HCT116 (cell line): ENCODE measurements at regions not wholly inside any gene's neighbourhood (a gene's known extent, or its start where the extent isn't known, plus 50 kb on each side); places are given as distances from the start of the nearest gene placed in this dataset.

Experiments
- ATAC-seq: fragments of 200-7000 bp; cut with Tn5 transposase; 2 replicates; pipeline ENCODE4 v1.9.1; 2020; ENCODE audit warnings: mild to moderate bottlenecking, moderate library complexity
- BruUV-seq: library from RNA; stranded (reverse); fragments of 400-500 nt; replicated peaks from 2 replicates; lab custom pipeline; 2021; lab: Mats Ljungman, UMichigan
- CTCF ChIA-PET: fragments of 300-600 bp; sonication (Branson Sonifier 250); formaldehyde crosslinking; loops from one replicate; lab custom pipeline; 2021; ENCODE audit warnings: antibody characterized with exemption; lab: Charles Lee
- POLR2A ChIA-PET: fragments of 300-600, 350-600 bp; sonication (Branson Sonifier 250); formaldehyde crosslinking; loops from one replicate; lab custom pipeline; 2021; ENCODE audit warnings: antibody characterized with exemption; lab: Charles Lee
- RAD21 ChIA-PET, 2 experiments: fragments of 300-600 bp; sonication (Branson Sonifier 250); formaldehyde crosslinking; loops; one replicate each; lab custom pipeline; 2023; ENCODE audit warnings: low total read pairs in 2 of 2; ENCODE audit not compliant: uncharacterized antibody in 2 of 2, unreplicated experiment in 2 of 2, low non-redundant PET in 1 of 2; lab: Charles Lee
- DNase-seq: peaks from one replicate; pipeline ENCODE4 v3.0.0-alpha.2; 2010; ENCODE audit warnings: low read depth, low spot score
- H2AFZ ChIP-seq: fragments of 200-600 bp; shearing (Covaris generic), sonication (generic); 2 replicates; pipeline ENCODE4 v1.6.1; 2017; ENCODE audit warnings: low read depth, mixed run types, mixed read lengths, antibody characterized with exemption, low read length; ENCODE audit not compliant: poor library complexity, severe bottlenecking
- H3K27ac ChIP-seq: 2 replicates; pipeline ENCODE4 v1.5.1; 2012; ENCODE audit warnings: low read depth, low read length
- H3K27me3 ChIP-seq: fragments of 200-600 bp; sonication (generic); 2 replicates; pipeline ENCODE4 v1.6.1; 2016; ENCODE audit warnings: mixed run types, low read length, mixed read lengths; ENCODE audit not compliant: insufficient read depth
- H3K36me3 ChIP-seq, 2 experiments: fragments of 200-500 bp in 1 of 2; fragments of 200-600 bp in 1 of 2; sonication (Bioruptor generic) in 1 of 2; sonication (generic) in 1 of 2; 2 replicates each; pipeline versions ENCODE4 v1.5.1 to v1.6.1; 2014 to 2016; ENCODE audit warnings: low read length in 2 of 2, inconsistent platforms in 1 of 2, mixed read lengths in 1 of 2, mixed run types in 1 of 2; ENCODE audit not compliant: insufficient read depth in 2 of 2, control insufficient read depth in 1 of 2
- H3K4me1 ChIP-seq, 2 experiments: fragments of 200-600 bp in 1 of 2; sonication (generic) in 1 of 2; 2 replicates each; pipeline versions ENCODE4 v1.5.1 to v1.6.1; 2012 to 2017; ENCODE audit warnings: low read length in 2 of 2, inconsistent platforms in 1 of 2, mild to moderate bottlenecking in 1 of 2, mixed read lengths in 1 of 2, mixed run types in 1 of 2, moderate library complexity in 1 of 2; ENCODE audit not compliant: insufficient read depth in 2 of 2, control insufficient read depth in 1 of 2
- H3K4me2 ChIP-seq: fragments of 200-600 bp; sonication (generic); 2 replicates; pipeline ENCODE4 v1.6.1; 2017; ENCODE audit warnings: mixed run types, low read length, mixed read lengths
- H3K4me3 ChIP-seq, 2 experiments: fragments of 200-600 bp in 1 of 2; sonication (generic) in 1 of 2; replicated peaks in 1 of 2; 2 replicates each; pipeline ENCODE4 v1.5.1; 2011 to 2016; ENCODE audit warnings: low read length in 2 of 2, control low read depth in 1 of 2, low read depth in 1 of 2, mild to moderate bottlenecking in 1 of 2, mixed read lengths in 1 of 2, mixed run types in 1 of 2
- H3K79me2 ChIP-seq: fragments of 200-600 bp; sonication (generic); 2 replicates; pipeline ENCODE4 v1.6.1; 2017; ENCODE audit warnings: mild to moderate bottlenecking, mixed run types, low read length, moderate library complexity, mixed read lengths; ENCODE audit not compliant: insufficient read depth
- H3K9ac ChIP-seq: fragments of 200-600 bp; sonication (generic); 2 replicates; pipeline ENCODE4 v1.6.1; 2016; ENCODE audit warnings: low read length, mixed read lengths
- H3K9me2 ChIP-seq: fragments of 200-600 bp; sonication (generic), shearing (Covaris generic); 2 replicates; pipeline ENCODE4 v1.6.1; 2017; ENCODE audit warnings: mixed run types, mild to moderate bottlenecking, moderate library complexity; ENCODE audit not compliant: insufficient read depth
- H3K9me3 ChIP-seq, 2 experiments: fragments of 200-500 bp in 1 of 2; fragments of 200-600 bp in 1 of 2; sonication (Bioruptor generic) in 1 of 2; sonication (generic) in 1 of 2; 2 replicates each; pipeline ENCODE4 v1.6.1; 2014 to 2017; ENCODE audit warnings: low read length in 2 of 2, mixed read lengths in 2 of 2, inconsistent platforms in 1 of 2, low read depth in 1 of 2, mild to moderate bottlenecking in 1 of 2, mixed run types in 1 of 2, moderate library complexity in 1 of 2; ENCODE audit not compliant: control insufficient read depth in 1 of 2, insufficient read depth in 1 of 2
- H4K20me1 ChIP-seq: fragments of 200-600 bp; sonication (generic), shearing (Covaris generic); 2 replicates; pipeline ENCODE4 v1.6.1; 2017; ENCODE audit warnings: mixed run types, mild to moderate bottlenecking, moderate library complexity; ENCODE audit not compliant: insufficient read depth
- CBX3 ChIP-seq: IDR thresholded peaks from 2 replicates; pipeline ENCODE4 v1.6.1; 2012; ENCODE audit warnings: low read depth
- EGR1 ChIP-seq: IDR thresholded peaks from 2 replicates; pipeline ENCODE4 v1.6.1; 2012; ENCODE audit warnings: low read depth
- ELF1 ChIP-seq: IDR thresholded peaks from 2 replicates; pipeline ENCODE4 v1.6.1; 2012; ENCODE audit warnings: low read depth, borderline replicate concordance
- FOSL1 ChIP-seq: IDR thresholded peaks from 2 replicates; pipeline ENCODE4 v1.6.1; 2012; ENCODE audit warnings: low read depth
- JUND ChIP-seq: IDR thresholded peaks from 2 replicates; pipeline ENCODE4 v1.6.1; 2012
- POLR2AphosphoS5 ChIP-seq: IDR thresholded peaks from 2 replicates; pipeline ENCODE4 v1.6.1; 2011; ENCODE audit warnings: mild to moderate bottlenecking, low read depth, low read length, moderate library complexity
- RAD21 ChIP-seq: IDR thresholded peaks from 2 replicates; pipeline ENCODE4 v1.6.1; 2012; ENCODE audit warnings: low read depth, mild to moderate bottlenecking
- SRF ChIP-seq: IDR thresholded peaks from 2 replicates; pipeline ENCODE4 v1.6.1; 2012; ENCODE audit warnings: low read depth
- TCF7L2 ChIP-seq: IDR thresholded peaks from 2 replicates; pipeline ENCODE4 v1.7.0; 2011; ENCODE audit warnings: borderline replicate concordance, inconsistent platforms; ENCODE audit not compliant: insufficient read depth, insufficient read length; ENCODE audit errors: extremely low read depth
- YY1 ChIP-seq: IDR thresholded peaks from 2 replicates; pipeline ENCODE4 v1.6.1; 2011; ENCODE audit warnings: low read length, low read depth, moderate library complexity, mild to moderate bottlenecking; ENCODE audit not compliant: insufficient replicate concordance; ENCODE audit errors: extremely low read depth
- ZBTB33 ChIP-seq: IDR thresholded peaks from 2 replicates; pipeline ENCODE4 v1.6.1; 2011; ENCODE audit warnings: mild to moderate bottlenecking, low read length, moderate library complexity; ENCODE audit not compliant: insufficient replicate concordance; ENCODE audit errors: extremely low read depth
- ZFX ChIP-seq: fragments of 450-650 bp; IDR thresholded peaks from 2 replicates; pipeline ENCODE4 v1.6.1; 2017
- intact Hi-C: fragments of 100-400 bp; cut with micrococcal nuclease; formaldehyde crosslinking; loops from 2 replicates; pipeline ENCODE4 v1.10.0; 2022
- TF ChIP-seq, protein P1 (sequence below): IDR thresholded peaks from 2 replicates; pipeline ENCODE4 v1.6.1; 2012; ENCODE audit warnings: low read depth

- CTCF ChIA-PET, result no interaction called here
- H3K79me2 ChIP-seq, result no peaks in the 10 kb centered on the region
- RAD21 ChIA-PET, result no interaction called here
- TF ChIP-seq YY1 (no peak), SRF (no peak), EGR1 (no peak), RAD21 (no peak), FOSL1 (no peak), POLR2AphosphoS5 (no peak), TCF7L2 (no peak), ELF1 (no peak), ZFX (no peak), ZBTB33 (no peak), CBX3 (no peak), JUND (no peak)
- TF ChIP-seq, protein P1, sequence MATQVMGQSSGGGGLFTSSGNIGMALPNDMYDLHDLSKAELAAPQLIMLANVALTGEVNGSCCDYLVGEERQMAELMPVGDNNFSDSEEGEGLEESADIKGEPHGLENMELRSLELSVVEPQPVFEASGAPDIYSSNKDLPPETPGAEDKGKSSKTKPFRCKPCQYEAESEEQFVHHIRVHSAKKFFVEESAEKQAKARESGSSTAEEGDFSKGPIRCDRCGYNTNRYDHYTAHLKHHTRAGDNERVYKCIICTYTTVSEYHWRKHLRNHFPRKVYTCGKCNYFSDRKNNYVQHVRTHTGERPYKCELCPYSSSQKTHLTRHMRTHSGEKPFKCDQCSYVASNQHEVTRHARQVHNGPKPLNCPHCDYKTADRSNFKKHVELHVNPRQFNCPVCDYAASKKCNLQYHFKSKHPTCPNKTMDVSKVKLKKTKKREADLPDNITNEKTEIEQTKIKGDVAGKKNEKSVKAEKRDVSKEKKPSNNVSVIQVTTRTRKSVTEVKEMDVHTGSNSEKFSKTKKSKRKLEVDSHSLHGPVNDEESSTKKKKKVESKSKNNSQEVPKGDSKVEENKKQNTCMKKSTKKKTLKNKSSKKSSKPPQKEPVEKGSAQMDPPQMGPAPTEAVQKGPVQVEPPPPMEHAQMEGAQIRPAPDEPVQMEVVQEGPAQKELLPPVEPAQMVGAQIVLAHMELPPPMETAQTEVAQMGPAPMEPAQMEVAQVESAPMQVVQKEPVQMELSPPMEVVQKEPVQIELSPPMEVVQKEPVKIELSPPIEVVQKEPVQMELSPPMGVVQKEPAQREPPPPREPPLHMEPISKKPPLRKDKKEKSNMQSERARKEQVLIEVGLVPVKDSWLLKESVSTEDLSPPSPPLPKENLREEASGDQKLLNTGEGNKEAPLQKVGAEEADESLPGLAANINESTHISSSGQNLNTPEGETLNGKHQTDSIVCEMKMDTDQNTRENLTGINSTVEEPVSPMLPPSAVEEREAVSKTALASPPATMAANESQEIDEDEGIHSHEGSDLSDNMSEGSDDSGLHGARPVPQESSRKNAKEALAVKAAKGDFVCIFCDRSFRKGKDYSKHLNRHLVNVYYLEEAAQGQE, result no peak
- no peak overlapping the region for H3K4me3 ChIP-seq
- H4K20me1 ChIP-seq, result no peaks in the 10 kb centered on the region
- DNase-seq (no peak), ATAC-seq (no peak)
- intact Hi-C loops, result no loop called here
- H3K36me3 ChIP-seq, result no peaks in the 10 kb centered on the region
- BruUV-seq, result no TSS peak
- H3K9ac ChIP-seq, result no peak overlapping the region
- H2AFZ ChIP-seq, result no peak overlapping the region
- no peaks in the 10 kb centered on the region for H3K9me2 ChIP-seq
- no peaks in the 10 kb centered on the region for H3K4me1 ChIP-seq
- POLR2A ChIA-PET, result no interaction called here
- no peaks in the 10 kb centered on the region for H3K27me3 ChIP-seq
- no peak overlapping the region for H3K27ac ChIP-seq
- H3K4me2 ChIP-seq, result no peak overlapping the region
- no peaks in the 10 kb centered on the region for H3K9me3 ChIP-seq
These were observed 75.6 kb upstream of the HEPHL1 start for GRCh38 chr11:93945596-93945995.
